UCSD-AML1 (cell line): ENCODE measurements at regions not wholly inside any gene's neighbourhood (a gene's known extent, or its start where the extent isn't known, plus 50 kb on each side); places are given as distances from the start of the nearest gene placed in this dataset.

Experiments
- DNase-seq: peaks from one replicate; lab custom pipeline; 2025; ENCODE audit not compliant: unreplicated experiment; lab: John Stamatoyannopoulos, UW

DNA sequence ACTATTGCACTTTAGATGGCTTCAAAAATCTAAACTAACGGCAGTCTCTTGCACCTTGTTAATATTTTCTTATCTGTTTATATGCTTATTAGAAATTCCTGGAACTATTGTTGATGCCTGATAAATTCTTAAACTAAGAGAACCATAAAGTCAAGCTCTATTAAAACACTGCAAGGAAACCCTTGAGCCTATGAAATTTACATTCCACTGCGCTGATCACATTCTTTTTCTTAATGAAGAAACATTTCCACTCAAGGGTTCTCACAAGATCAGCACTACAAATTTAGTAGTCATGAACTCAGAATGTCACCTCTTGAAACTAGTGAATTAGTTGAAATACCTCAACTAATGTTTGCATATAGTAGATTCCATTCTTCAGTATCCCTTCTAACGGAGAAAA, 331.8 kb upstream of the SLC8A1 start:
- DNase-seq = no peak

DNA sequence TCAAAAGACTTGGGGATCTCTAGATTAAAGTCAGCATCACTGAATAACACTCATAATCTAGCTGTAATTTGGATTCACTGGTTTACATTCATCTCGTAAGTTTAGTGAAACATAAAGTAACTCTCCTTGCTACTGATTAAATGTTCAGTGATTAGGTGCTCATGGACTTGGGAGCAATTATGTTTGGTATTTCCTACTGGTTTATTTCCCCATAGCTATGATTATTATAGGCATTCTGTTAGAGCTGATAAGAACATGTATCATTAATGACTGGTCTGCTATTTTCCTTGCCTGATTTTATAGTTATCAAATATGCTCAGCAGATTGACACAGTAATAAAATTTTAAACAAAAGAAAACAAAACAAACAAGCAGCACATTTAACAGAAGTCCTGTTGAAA, 334.7 kb upstream of the SLC8A1 start:
- no peak for DNase-seq

DNA sequence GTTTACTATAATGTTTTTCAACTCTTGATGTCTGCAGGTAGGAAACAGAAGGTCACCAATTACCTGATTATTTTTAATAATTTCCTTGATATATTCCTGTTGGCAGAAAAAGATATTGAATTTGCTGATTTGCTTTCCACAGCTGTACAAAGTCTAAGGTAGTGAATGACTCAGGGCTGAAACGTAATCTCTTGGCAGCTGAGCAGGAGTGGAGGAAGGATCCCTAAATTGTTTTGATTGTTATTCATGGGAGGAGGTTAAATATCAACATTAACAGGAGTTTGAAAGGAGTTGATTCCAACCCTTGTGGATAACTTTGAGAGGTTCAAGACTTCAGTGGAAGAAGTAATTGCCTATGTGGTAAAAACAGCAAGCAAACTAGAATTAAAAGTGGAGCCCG, 345.2 kb upstream of the SLC8A1 start:
- no peak for DNase-seq

DNA sequence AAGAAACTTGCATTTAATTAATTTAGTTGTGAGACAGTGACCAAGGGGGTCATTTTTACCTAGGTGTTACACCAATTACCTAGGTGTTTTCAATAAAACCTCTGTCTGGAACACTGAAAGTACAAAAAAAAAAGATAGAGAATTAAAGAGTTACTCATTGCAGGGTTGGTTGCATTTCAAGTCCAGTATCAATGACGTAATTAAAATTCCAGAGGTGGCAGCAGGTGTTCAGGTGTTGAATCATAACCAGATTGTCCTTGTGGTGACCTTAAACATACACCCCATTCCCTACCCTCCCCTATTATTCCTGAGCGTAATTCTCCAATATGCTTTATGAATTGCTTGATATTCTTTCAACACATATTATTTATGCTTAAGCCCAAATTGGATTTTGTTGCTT, 352.0 kb upstream of the SLC8A1 start:
- DNase-seq = no peak

DNA sequence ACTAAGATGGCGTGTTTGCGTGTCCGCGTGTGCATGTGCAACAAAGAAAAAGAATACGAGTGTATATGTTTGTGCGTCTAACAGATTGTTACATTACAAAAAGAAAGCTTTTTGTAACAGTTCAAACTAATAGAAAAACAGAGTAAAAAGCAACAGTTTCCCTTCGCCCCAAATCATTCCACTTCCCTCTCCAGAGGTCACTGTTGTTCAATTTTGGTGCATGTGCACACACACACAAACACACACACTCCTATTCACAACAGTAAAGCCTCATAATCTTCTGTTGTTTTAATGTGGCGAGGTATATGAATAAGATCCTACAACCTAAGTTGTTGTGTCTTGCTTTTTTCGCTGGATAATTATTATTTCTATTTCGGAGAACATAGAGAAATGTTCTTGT, 357.3 kb upstream of the SLC8A1 start:
- DNase-seq = no peak

DNA sequence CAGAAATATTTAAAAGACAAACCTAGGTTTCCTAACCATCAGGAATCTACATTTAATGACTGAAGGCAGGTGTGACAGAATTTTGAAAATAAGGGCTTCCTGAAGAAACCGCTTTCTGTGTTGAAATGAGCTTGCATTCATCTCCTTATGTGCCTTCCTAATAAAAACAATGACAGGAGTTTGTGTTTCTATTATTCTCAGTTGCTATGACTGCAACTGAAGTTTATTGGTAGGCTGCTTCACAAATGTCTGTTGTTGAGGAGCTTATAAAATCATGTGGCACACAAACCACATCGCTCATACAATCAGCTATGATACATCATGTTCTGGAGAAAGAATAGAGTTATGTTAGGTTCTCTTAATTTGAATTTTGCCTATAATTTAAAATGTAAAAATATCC, 362.7 kb upstream of the SLC8A1 start:
- no peak for DNase-seq

DNA sequence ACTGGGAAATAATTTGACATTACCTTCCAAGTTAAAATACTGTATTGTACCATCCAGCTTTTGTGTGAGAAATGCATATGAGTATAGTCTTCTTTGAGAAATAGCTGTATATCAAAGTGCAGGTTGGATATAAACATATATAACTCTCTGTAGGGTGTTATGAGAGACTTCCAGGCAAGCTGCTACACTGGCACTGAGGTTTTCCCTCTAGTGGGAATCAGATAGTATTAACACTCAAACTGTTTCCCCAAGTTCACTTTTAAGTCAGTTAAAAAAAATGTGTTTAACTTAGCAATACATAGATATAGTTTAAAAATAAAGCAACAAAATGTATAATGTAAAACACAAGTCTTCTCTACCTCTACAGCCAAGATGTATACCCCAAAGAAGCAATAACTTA, 368.4 kb upstream of the SLC8A1 start:
- no peak for DNase-seq

DNA sequence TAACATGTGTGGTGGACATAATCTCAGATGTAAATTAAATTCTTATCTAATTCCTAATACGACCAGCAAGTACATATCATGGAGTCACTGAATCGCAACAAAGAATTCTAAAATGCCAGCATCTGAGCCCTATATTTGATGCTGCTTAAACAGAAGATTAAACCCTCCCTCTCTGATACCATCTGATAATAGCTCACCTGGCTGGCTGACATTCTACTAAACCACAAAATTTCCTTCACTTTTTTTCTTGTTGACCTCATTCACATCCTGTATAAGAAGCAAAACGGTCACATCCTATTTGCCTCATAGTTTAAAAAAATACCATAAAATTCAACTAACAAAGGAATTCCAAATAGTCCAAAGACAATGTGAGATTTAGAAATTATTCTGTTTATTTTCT, 371.6 kb upstream of the SLC8A1 start:
- no peak for DNase-seq

DNA sequence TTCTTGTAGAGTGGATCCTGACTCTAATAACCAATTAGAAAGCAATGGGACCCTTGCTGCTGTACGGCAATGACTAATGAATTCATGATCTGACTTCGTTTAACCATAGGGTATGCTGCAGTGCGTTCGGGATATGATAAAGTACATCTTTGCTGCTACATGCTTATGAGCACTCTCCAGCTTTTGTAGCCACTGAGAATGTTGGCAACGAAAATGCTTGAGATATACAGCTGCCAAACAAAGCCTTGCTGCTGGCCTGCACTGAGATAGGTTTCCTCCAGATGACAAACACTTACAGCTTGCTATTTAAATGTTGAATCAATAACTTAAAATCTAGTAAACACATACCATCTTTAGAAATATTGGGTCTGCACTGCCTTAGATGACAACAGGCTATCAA, 372.4 kb upstream of the SLC8A1 start:
- DNase-seq = no peak

DNA sequence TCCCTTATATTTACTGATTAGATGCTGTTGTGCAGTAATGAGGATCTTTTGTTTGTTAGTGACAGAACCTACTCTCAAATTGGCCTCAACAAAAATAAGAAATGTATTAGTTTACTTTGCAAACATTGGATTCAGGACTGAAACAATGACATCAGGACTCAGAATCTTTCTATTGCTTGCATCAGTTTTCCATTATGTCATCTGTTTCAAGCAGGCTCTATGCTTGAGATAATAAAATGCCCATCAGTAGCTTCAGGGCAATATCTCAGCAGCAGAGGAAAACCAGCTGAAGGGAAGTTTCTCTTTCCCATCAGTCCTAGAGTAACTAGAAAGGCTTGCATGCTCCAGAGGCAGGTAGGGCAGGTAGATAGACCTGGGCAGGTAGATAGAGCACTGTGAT, 375.5 kb upstream of the SLC8A1 start:
- no peak for DNase-seq

DNA sequence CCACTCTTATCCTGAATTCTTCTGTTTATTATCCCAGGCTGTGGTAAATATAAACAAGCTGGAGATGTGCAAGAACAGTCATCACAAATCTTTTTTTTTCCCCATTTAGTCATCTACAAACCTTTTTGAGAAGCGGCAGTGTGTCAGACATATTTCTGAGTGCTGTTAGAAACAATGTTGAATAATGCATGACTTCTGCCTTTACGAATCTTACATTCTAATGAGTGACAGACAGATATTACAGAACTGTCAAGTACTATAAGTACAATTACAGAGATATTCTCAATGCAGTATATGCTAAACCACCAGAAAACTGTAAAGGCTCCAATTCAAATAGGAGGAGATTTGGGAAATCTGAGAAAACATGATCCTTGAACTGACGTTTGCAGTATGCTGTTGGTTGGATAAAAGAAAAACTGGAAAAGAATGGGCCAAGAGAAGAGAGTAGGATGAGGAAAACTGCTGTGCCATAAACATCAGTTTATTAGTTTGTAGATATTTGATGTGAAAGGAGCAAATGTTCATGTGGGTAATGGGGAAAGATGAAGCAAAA, 379.5 kb upstream of the SLC8A1 start:
- DNase-seq = no peak

DNA sequence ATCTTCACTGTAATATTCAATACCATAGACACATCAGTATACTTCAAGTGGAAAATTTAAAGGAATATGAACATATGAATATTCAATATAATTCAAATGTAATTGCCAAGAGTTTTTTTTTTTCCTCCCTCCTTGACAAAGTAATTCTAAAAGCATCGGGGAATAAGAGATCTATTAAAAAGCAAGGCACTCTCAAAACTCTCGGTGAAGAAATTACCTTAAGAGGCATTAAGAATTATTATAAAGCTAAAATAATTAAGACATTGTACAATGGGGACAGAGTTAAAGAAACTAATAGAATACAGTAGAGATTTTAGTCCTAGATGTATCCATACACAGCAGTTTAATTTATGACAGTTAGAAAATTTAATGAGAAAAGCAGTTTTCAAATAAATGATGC, 390.0 kb upstream of the SLC8A1 start:
- no peak for DNase-seq

DNA sequence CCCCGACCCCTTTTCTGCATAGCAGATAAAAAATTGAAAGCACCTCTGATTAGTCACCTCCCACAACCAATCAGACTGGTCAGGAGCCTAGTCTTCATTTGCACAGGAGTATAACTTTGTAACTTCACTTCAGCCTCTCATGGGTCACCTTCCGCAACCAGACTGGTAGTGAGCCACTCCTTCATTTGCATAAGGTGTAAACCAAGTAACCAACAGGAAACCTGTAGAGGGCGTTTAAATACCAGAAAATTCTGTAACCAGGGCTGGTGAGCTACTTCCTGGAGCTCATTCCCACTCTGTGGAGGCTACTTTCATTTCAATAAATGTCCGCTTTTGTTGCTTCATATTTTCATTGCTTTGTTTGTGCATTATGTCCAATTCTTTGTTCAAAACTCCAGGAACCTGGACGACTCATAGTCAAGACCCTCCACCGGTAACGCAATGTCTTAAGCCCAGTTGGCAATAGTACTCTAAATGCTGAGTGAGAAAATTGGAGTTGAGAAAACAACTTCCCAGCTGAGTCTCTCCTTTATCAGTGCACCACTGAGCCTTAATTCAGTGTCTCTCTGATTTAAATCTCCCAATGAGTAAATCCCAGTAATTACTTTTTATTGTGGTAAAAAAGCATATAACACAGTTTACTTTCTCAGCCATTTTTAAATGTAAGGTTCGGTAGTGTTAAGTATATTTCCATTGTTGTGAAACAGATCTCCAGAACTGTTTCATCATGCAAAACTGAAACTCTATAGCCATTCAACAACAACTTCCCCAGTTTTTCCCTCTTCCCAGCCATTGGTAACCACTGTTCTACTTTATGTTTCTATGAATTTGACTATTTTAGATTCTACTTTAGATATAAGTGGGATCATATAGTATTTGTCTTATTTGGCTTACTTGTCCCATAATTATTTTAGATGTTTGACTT, 392.7 kb upstream of the SLC8A1 start:
- peak; percentile 7 for DNase-seq

DNA sequence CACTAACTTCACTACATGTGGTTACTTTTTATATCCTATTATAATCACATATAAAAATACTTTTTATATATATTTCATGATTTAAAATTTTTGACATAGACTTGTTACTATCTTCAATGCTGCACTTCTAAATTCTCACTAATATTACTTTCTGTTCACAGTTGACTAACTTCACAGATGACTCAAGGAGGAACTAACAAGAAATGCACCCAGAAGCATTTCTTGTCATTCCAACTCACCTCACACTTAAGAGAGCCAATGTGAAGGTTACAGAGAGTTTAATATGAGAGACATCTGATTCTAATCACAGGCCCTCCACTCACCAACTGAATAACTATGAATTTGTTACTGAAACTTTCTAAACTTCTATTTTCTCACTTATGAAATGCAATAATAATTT, 399.8 kb upstream of the SLC8A1 start:
- no peak for DNase-seq

DNA sequence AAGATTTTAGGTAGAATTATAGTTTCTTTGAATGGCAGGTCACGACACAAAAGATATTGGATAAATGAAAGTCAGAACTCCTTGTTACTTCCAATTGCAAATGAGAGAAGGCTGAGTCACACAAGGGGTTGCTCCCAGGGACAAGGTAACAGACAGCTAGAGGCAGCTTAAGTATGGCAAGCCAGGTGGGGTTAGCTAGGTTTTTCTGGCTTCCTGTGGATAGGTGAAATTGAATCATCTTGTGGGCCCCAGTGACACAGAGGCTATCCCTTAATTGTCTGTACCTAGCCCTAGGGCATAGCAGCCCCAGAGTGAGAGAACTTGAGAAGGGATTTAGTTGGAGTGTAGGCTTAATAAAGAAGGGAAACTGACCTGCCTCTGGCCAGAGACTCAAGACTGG, 407.7 kb upstream of the SLC8A1 start:
- no peak for DNase-seq

DNA sequence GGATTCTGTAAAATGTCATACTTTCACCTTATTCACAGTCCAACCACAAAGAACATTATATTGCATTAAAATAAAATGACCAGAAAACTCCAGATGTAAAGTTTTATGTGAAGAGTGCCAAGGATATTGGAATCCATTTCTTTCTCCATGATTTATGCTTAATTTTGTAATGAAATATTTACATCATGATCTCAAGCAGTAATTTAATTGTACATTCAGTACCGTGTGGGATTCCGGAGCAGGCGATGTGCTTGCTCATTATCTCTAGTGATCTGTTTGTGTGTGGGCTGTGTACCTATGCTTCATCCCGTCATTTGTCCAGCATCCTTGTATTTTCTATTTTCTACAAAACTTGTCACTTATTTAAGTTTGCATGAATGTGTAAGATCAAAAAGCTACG, 415.9 kb upstream of the SLC8A1 start:
- DNase-seq = no peak

DNA sequence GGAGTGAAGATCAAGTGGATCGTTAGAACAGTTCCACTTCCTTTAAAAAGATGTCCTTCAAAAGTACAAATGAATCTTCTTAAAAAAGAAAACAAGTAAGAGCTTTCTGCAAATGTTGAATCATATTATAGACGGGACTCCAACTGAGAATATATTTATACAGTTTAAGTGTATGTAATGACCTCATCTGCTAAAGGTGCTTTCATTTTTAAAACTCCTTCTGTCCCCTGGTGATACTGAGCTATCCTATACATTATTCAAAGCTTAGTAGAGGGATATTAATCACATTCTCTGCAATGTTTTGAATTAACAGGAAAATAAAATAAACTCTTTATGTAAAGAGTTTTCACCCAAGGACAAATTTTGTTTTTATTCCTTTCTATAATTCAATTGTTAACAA, 420.7 kb upstream of the SLC8A1 start:
- no peak for DNase-seq

DNA sequence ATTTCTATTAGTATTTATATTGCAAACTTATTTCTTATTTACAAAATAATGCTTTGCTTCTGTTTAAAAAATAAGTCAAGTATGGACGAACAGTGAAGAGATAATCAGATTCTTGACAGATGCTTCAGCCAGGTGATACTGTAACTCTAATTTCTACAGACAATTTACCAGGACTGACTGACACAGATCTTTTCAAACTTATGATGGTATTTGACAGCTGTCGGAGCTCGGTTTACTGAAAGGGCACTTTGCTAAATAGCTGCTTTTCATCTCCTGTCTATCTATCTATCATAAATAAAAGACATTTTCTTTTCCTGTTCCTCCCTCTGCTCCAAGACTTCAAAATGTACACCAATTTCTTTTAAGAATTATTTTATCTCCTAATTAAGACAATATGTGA, 422.5 kb upstream of the SLC8A1 start:
- DNase-seq = no peak

DNA sequence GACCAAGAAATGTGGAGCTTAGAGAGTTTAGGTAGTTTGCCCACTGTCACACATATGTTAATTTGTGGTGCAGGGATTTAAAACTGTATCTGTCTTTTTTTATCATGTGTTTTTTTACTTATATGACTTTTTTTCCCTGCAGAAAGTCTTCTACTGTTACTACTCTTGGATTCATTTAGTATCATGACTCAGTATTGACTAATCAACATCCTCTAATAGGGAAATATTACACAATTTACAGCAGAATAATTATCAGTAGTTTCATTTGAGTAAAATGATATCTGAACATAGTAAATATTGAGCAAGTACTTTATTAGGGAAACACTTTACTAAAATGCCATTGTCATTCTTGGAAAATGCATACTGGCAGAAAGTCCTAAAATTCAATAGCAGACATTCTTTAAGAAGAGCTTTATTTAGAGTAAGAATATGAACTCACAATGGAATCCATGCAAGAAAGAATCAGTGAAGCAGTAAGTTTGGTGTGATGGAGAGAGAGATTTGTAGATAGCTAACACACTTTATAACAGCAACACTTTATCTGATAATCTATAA, 425.9 kb upstream of the SLC8A1 start:
- DNase-seq = no peak

DNA sequence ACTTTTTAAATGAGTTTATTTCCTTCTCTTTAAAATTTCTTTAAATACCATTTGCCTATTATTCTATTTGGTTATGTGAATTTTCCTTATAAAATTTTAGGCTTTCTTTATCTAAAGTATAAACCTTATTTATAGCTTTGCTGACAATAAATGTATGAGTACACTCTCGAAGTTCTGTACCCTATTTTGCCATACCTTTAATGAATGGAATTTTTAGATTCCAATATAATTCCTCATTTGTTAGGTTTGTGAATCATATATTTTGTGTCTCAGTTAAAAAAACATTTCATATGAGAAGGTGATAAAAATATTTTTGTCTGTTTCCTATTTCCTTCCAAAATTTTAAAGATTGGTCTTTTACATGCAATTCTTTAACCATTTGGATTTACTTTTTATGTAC, 427.4 kb upstream of the SLC8A1 start:
- DNase-seq = no peak

DNA sequence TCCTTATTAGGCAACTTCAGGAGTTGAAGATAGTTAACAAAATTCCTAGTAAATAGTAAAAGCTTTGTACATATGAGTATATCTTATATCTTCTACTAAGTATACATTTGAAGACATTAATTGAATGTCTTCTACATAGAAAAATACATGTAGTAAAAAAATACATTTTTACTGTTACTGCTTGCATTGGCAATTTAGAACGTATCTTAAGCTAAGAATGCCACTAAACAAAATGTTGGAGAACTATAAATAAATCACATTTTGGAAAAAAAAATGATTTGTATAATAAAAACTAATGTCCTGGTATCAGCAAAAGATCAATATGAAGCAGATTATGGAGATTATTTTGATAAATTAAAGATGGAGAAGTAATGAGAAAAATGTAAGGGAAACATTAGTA, 434.2 kb upstream of the SLC8A1 start:
- no peak for DNase-seq

DNA sequence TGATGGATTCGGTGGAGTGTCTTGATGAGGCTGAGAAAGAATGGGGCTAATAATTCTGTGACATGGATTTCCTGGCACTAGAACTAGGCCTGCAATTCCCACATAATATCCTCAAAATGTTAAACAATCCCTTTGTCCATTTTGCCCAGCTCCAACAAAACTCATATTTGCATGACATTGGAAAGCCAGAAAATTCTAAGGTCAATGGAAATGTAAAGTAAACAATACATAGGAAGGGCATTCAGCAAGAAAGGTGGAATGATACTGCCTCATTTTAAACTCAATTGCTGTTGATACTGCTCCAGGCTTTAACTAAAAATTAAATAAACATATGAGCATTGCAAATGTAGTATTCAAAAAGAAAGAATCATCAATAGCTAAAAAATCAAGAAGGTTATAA, 434.8 kb upstream of the SLC8A1 start:
- no peak for DNase-seq

DNA sequence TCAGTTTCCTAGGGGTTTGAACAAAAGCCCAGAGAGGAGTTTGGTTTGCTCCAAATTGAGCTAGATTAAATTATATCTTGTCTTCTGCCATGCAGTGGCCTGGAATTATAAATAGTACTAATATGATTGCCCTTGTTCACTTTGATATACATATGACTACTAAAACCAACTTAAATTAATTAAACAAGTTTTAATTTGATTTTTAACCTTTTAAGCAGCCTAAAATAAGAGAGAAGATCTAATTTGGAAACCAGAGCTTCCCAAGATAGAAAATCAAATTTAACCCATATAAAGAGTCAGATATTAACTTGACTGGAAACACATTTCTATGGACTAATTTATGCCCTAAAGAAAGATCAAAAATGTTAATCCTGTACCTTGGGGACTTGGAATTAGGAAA, 444.5 kb upstream of the SLC8A1 start:
- no peak for DNase-seq
